ENCODE measurements at regions not wholly inside any gene's neighbourhood (a gene's known extent, or its start where the extent isn't known, plus 50 kb on each side); places are given as distances from the start of the nearest gene placed in this dataset.

DNA sequence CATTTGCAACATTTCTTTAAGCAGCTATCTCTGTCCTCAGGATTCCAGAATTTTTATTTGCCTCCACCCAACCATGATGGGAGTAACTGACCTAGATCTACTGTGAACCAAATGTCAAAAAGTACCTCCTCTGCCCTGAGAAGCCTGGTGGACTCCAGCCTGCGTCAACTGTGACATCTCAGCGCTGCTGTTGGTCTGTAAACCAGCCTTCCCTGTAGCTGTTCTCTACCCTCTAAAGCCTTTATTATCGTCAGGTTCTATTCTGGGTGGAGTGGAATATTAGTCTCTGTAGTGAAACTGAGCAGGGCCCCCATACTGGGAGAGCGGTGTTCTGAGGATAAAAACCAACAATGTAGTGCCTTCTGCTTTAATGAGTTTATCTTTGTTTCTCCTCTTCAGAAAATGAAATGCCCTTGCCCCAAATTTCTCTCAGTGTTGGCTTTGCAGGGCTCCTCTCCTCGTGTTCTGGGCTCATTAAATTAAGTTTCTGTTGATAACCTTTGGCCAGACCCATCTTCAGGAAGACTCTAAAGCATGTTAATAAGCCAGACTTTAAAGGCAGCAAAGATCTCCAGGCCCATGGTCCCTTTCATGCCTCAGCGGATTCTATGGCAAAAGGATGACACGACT is 223.1 kb upstream of the PLXNA2 start:
- no peaks in the 10 kb centered on the region for H3K9me3 ChIP-seq
- WGBS, 2 donors, result 77 to 86% methylated on average over 7 of the region's 7 CpGs
- TF ChIP-seq POLR2AphosphoS5 (IDR thresholded peaks at IDR 0.05), result no peak
- TF ChIP-seq, protein P1, sequence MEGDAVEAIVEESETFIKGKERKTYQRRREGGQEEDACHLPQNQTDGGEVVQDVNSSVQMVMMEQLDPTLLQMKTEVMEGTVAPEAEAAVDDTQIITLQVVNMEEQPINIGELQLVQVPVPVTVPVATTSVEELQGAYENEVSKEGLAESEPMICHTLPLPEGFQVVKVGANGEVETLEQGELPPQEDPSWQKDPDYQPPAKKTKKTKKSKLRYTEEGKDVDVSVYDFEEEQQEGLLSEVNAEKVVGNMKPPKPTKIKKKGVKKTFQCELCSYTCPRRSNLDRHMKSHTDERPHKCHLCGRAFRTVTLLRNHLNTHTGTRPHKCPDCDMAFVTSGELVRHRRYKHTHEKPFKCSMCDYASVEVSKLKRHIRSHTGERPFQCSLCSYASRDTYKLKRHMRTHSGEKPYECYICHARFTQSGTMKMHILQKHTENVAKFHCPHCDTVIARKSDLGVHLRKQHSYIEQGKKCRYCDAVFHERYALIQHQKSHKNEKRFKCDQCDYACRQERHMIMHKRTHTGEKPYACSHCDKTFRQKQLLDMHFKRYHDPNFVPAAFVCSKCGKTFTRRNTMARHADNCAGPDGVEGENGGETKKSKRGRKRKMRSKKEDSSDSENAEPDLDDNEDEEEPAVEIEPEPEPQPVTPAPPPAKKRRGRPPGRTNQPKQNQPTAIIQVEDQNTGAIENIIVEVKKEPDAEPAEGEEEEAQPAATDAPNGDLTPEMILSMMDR (IDR thresholded peaks at IDR 0.05), result no peak
- no peak for TF ChIP-seq POLR2A (IDR thresholded peaks at IDR 0.05)
- no peak for TF ChIP-seq EP300 (IDR thresholded peaks at IDR 0.05)

DNA sequence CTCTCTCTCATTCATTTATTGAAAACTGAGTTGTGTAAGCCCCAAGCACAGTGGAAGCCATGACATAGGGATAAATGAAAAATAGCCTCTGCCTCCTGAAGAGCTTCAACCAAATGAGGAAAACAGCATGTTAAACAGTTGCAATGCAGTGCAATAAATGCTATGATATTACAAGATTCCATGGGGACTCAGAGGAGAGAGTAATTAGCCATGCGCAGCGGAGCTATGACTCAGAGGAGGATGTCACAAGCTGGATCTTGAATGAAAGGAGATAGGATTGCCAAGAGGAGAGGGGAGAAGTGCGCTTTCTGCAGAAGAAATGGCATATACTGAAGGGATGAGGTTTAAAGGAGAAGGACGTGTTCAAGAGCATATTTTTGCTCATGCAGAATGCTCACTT is 231.3 kb upstream of the PLXNA2 start:
- no peaks in the 10 kb centered on the region for H3K36me3 ChIP-seq
- no peaks in the 10 kb centered on the region for H3K27me3 ChIP-seq
- DNase-seq, result peak; percentile 67
- 73 to 75% methylated on average over 4 of the region's 4 CpGs for WGBS, 2 donors
- no peak overlapping the region for H3K27ac ChIP-seq
- no peaks in the 10 kb centered on the region for H3K9me3 ChIP-seq
- TF ChIP-seq EP300 (IDR thresholded peaks at IDR 0.05) (no peak), POLR2A (IDR thresholded peaks at IDR 0.05) (no peak), POLR2AphosphoS5 (IDR thresholded peaks at IDR 0.05) (no peak)
- TF ChIP-seq, protein P1 (IDR thresholded peaks at IDR 0.05), result no peak
- intact Hi-C loops (cut with DNase I), result no loop called here
- H3K4me1 ChIP-seq, result peaks cover 0 to 12% (median 4%) of the 10 kb centered on the region in 4 donors
- H3K4me3 ChIP-seq, result no peak overlapping the region

More for the DNA sequence above, 223.1 kb upstream of the PLXNA2 start:
- no peak for DNase-seq
- H3K4me3 ChIP-seq, result no peak overlapping the region
- H3K36me3 ChIP-seq, result no peaks in the 10 kb centered on the region
- no peak overlapping the region for H3K27ac ChIP-seq
- no peaks in the 10 kb centered on the region for H3K4me1 ChIP-seq
- intact Hi-C loops (cut with DNase I), result no loop called here
- no peaks in the 10 kb centered on the region for H3K27me3 ChIP-seq

DNA sequence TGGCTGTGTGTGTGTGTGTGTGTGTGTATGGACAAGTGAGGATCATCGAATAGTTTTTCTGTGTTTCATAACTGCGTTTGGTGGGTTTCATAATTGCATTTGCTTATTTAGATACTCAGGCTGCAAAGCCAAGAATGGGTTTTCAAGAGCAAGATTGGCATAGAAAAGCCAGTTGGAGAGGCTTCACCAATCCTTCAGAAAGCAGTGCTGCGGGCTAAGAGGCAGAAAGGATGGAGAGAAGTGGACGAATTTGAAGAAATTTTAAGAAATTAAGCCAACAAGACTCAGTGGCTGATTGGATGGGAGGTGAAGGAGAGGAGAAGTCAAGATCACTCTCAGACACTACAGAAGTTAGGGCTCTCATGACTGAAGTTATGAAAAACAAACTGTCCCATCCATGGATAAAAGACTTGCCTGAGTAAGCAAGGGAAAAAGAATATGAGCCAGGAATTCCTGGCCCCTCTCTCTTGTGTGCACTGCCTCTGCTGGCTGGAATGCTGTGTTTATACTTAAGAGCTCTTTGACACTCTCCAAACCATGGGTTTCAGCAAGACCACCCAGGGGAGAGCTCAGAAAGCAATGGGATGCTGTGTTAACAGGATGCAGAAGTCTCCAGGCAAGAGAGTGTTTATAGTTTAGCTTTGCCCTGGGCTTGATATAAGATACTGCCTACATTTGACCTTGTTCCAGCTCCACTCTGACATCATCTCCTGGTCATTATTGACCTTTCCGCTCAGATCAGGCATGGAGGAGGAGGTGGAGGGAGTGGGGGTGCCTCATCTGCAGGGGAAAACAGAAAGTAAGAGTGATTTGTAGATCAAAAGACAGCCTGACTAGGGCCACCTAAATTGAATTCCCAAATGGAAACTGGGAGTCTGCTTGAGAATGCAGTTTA is 232.0 kb upstream of the PLXNA2 start:
- Histone ChIP-seq H3K27ac (peak overlapping the region in 3 of 4 donors; percentile 25 to 51 (median 40)), H3K36me3 (no peaks in the 10 kb centered on the region), H3K27me3 (no peaks in the 10 kb centered on the region), H3K4me1 (peaks cover 0 to 12% (median 4%) of the 10 kb centered on the region in 4 donors), H3K9me3 (no peaks in the 10 kb centered on the region), H3K4me3 (no peak overlapping the region)
- WGBS, 2 donors, result 74 to 77% methylated on average over 5 of the region's 5 CpGs
- peak; percentile 67 for DNase-seq
- intact Hi-C loops (cut with DNase I), result no loop called here
- TF ChIP-seq POLR2AphosphoS5 (IDR thresholded peaks at IDR 0.05), result peak in 2 of 4 donors; percentile 17 to 34
- TF ChIP-seq, protein P1 (IDR thresholded peaks at IDR 0.05), result no peak

DNA sequence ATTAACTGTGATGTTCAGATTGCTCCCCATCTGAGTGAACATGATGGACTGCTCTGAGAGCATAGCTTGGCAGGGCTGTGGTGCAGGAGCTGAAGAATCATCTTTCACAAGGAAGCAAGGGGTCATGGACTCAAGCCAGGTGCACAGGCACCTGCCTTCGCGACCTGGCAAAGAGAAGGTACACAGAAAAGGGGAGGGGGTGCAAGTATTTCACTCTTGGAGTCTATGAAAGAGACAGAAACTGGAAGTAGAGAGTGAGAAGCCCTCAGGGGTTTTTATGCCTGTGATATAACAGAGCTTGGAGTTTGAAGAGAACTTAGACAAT is 232.6 kb upstream of the PLXNA2 start:
- no peak overlapping the region for H3K4me3 ChIP-seq
- WGBS, 2 donors, result 26 to 48% methylated on average over 2 of the region's 2 CpGs
- intact Hi-C loops (cut with DNase I), result no loop called here
- H3K9me3 ChIP-seq, result no peaks in the 10 kb centered on the region
- DNase-seq, result no peak
- H3K27ac ChIP-seq, result peak overlapping the region in 3 of 4 donors; percentile 25 to 51 (median 40)
- H3K27me3 ChIP-seq, result no peaks in the 10 kb centered on the region
- peaks cover 0 to 12% (median 4%) of the 10 kb centered on the region in 4 donors for H3K4me1 ChIP-seq
- H3K36me3 ChIP-seq, result no peaks in the 10 kb centered on the region
- TF ChIP-seq, protein P1 (IDR thresholded peaks at IDR 0.05), result no peak
- TF ChIP-seq POLR2A (IDR thresholded peaks at IDR 0.05) (no peak), EP300 (IDR thresholded peaks at IDR 0.05) (no peak), POLR2AphosphoS5 (IDR thresholded peaks at IDR 0.05) (no peak)

Data from sigmoid colon (tissue), 6 donors.